Central memory CD8-positive, alpha-beta T cell (primary cell): ENCODE measurements at regions not wholly inside any gene's neighbourhood (a gene's known extent, or its start where the extent isn't known, plus 50 kb on each side); places are given as distances from the start of the nearest gene placed in this dataset.

Source experiments
- ATAC-seq: fragments of 150-1000 bp; cut with Tn5 transposase; replicated peaks from 2 replicates; pipeline ENCODE4 v1.10.0; 2022; ENCODE audit warnings: mild to moderate bottlenecking, moderate FRiP score, moderate number of reproducible peaks; ENCODE audit not compliant: poor library complexity, severe bottlenecking; ENCODE audit errors: extremely low read depth
- DNase-seq, 2 donors: peaks; one replicate each; pipeline ENCODE4 v3.0.0; 2021; ENCODE audit warnings: low spot score in 2 of 2
- H3K27ac Mint-ChIP-seq: one replicate; pipeline ENCODE4 v1.8.0; 2022; ENCODE audit warnings: low read depth, mild to moderate bottlenecking, moderate library complexity, mixed read lengths
- H3K27me3 Mint-ChIP-seq: one replicate; pipeline ENCODE4 v1.8.0; 2022; ENCODE audit warnings: mixed read lengths
- H3K36me3 Mint-ChIP-seq: one replicate; pipeline ENCODE4 v1.8.0; 2022; ENCODE audit warnings: mild to moderate bottlenecking, moderate library complexity, mixed read lengths; ENCODE audit not compliant: insufficient read depth
- H3K4me1 Mint-ChIP-seq: one replicate; pipeline ENCODE4 v1.8.0; 2022; ENCODE audit warnings: mixed read lengths
- H3K4me3 Mint-ChIP-seq: one replicate; pipeline ENCODE4 v1.8.0; 2022; ENCODE audit warnings: mild to moderate bottlenecking, moderate library complexity, mixed read lengths
- H3K9me3 Mint-ChIP-seq: one replicate; pipeline ENCODE4 v1.8.0; 2022; ENCODE audit warnings: mixed read lengths

- Mint-ChIP-seq H3K4me3 (no peak overlapping the region), H3K36me3 (no peaks in the 10 kb centered on the region), H3K4me1 (no peaks in the 10 kb centered on the region), H3K27me3 (peaks cover 71% of the 10 kb centered on the region), H3K9me3 (no peaks in the 10 kb centered on the region), H3K27ac (no peak overlapping the region)
- DNase-seq (no peak), ATAC-seq (no peak)
Observed at GRCh38 chr6:144997996-144998395, 712.9 kb downstream of the UTRN start.

- H3K36me3 Mint-ChIP-seq = no peaks in the 10 kb centered on the region
- no peak overlapping the region for H3K4me3 Mint-ChIP-seq
- H3K27ac Mint-ChIP-seq = no peak overlapping the region
- no peaks in the 10 kb centered on the region for H3K4me1 Mint-ChIP-seq
- peaks cover 67% of the 10 kb centered on the region for H3K27me3 Mint-ChIP-seq
- ATAC-seq (no peak), DNase-seq (no peak)
- H3K9me3 Mint-ChIP-seq = no peaks in the 10 kb centered on the region
Observed at GRCh38 chr6:144999127-144999526, 714.0 kb downstream of the UTRN start.

GRCh38 chr6:145003145-145003544, 718.0 kb downstream of the UTRN start:
- Mint-ChIP-seq H3K4me3 (no peak overlapping the region), H3K27me3 (peaks cover 62% of the 10 kb centered on the region), H3K9me3 (no peaks in the 10 kb centered on the region), H3K36me3 (no peaks in the 10 kb centered on the region), H3K4me1 (no peaks in the 10 kb centered on the region), H3K27ac (no peak overlapping the region)
- DNase-seq (no peak), ATAC-seq (no peak)

- H3K27me3 Mint-ChIP-seq = peaks cover 53% of the 10 kb centered on the region
- H3K4me1 Mint-ChIP-seq = no peaks in the 10 kb centered on the region
- H3K9me3 Mint-ChIP-seq = no peaks in the 10 kb centered on the region
- no peak overlapping the region for H3K4me3 Mint-ChIP-seq
- ATAC-seq (no peak), DNase-seq (no peak)
- no peaks in the 10 kb centered on the region for H3K36me3 Mint-ChIP-seq
- no peak overlapping the region for H3K27ac Mint-ChIP-seq
Observed at GRCh38 chr6:145006914-145007313, 721.8 kb downstream of the UTRN start.

- Mint-ChIP-seq H3K4me1 (no peaks in the 10 kb centered on the region), H3K9me3 (no peaks in the 10 kb centered on the region), H3K4me3 (no peak overlapping the region), H3K36me3 (peaks cover 3% of the 10 kb centered on the region), H3K27me3 (peaks cover 52% of the 10 kb centered on the region), H3K27ac (no peak overlapping the region)
- ATAC-seq (no peak), DNase-seq (no peak)
Observed at GRCh38 chr6:145008715-145009114, 723.6 kb downstream of the UTRN start.

GRCh38 chr6:145009711-145010110, 724.6 kb downstream of the UTRN start:
- Mint-ChIP-seq H3K4me1 (no peaks in the 10 kb centered on the region), H3K27ac (no peak overlapping the region), H3K36me3 (peaks cover 3% of the 10 kb centered on the region), H3K9me3 (no peaks in the 10 kb centered on the region), H3K4me3 (no peak overlapping the region), H3K27me3 (peaks cover 46% of the 10 kb centered on the region)
- DNase-seq = no peak
- ATAC-seq = no peak

- Mint-ChIP-seq H3K36me3 (peaks cover 3% of the 10 kb centered on the region), H3K27ac (peak overlapping the region; percentile 15), H3K9me3 (no peaks in the 10 kb centered on the region), H3K27me3 (peaks cover 27% of the 10 kb centered on the region), H3K4me1 (no peaks in the 10 kb centered on the region), H3K4me3 (no peak overlapping the region)
- ATAC-seq = peak; percentile 40
- DNase-seq = no peak
Observed at GRCh38 chr6:145012039-145012662, 723.2 kb downstream of the EPM2A start.

GRCh38 chr6:145015739-145016558, 719.4 kb downstream of the EPM2A start:
- no peak overlapping the region for H3K4me3 Mint-ChIP-seq

GRCh38 chr6:145017051-145017450, 718.3 kb downstream of the EPM2A start:
- no peaks in the 10 kb centered on the region for H3K9me3 Mint-ChIP-seq
- no peak overlapping the region for H3K27ac Mint-ChIP-seq
- H3K27me3 Mint-ChIP-seq = peaks cover 23% of the 10 kb centered on the region
- ATAC-seq (no peak), DNase-seq (no peak)
- no peaks in the 10 kb centered on the region for H3K4me1 Mint-ChIP-seq
- H3K4me3 Mint-ChIP-seq = no peak overlapping the region
- H3K36me3 Mint-ChIP-seq = peaks cover 3% of the 10 kb centered on the region

More at GRCh38 chr6:145015739-145016558, 719.4 kb downstream of the EPM2A start:
- DNase-seq (no peak), ATAC-seq (no peak)
- Mint-ChIP-seq H3K4me1 (no peaks in the 10 kb centered on the region), H3K27me3 (peaks cover 19% of the 10 kb centered on the region), H3K9me3 (no peaks in the 10 kb centered on the region), H3K36me3 (peaks cover 3% of the 10 kb centered on the region), H3K27ac (no peak overlapping the region)

GRCh38 chr6:145017516-145017915, 717.8 kb downstream of the EPM2A start:
- ATAC-seq (no peak), DNase-seq (no peak)
- Mint-ChIP-seq H3K36me3 (peaks cover under 1% of the 10 kb centered on the region), H3K4me3 (no peak overlapping the region), H3K27me3 (peaks cover 27% of the 10 kb centered on the region), H3K9me3 (no peaks in the 10 kb centered on the region), H3K27ac (no peak overlapping the region), H3K4me1 (no peaks in the 10 kb centered on the region)

- no peak for DNase-seq
- H3K9me3 Mint-ChIP-seq = no peaks in the 10 kb centered on the region
- no peak overlapping the region for H3K27ac Mint-ChIP-seq
- H3K4me3 Mint-ChIP-seq = no peak overlapping the region
- no peak for ATAC-seq
- no peaks in the 10 kb centered on the region for H3K4me1 Mint-ChIP-seq
- H3K27me3 Mint-ChIP-seq = peaks cover 32% of the 10 kb centered on the region
- H3K36me3 Mint-ChIP-seq = no peaks in the 10 kb centered on the region
Observed at GRCh38 chr6:145018027-145018426, 717.3 kb downstream of the EPM2A start.

- H3K4me1 Mint-ChIP-seq = no peaks in the 10 kb centered on the region
- H3K27me3 Mint-ChIP-seq = peaks cover 36% of the 10 kb centered on the region
- DNase-seq (no peak), ATAC-seq (no peak)
- no peak overlapping the region for H3K27ac Mint-ChIP-seq
- no peak overlapping the region for H3K4me3 Mint-ChIP-seq
- no peaks in the 10 kb centered on the region for H3K9me3 Mint-ChIP-seq
- H3K36me3 Mint-ChIP-seq = no peaks in the 10 kb centered on the region
Observed at GRCh38 chr6:145020114-145020513, 715.2 kb downstream of the EPM2A start.

- DNase-seq = no peak
- no peaks in the 10 kb centered on the region for H3K9me3 Mint-ChIP-seq
Observed at GRCh38 chr6:145020543-145020942, 714.8 kb downstream of the EPM2A start.

More at GRCh38 chr6:145020543-145020942, 714.8 kb downstream of the EPM2A start:
- Mint-ChIP-seq H3K4me3 (no peak overlapping the region), H3K27me3 (peaks cover 36% of the 10 kb centered on the region), H3K36me3 (no peaks in the 10 kb centered on the region), H3K4me1 (no peaks in the 10 kb centered on the region), H3K27ac (no peak overlapping the region)
- ATAC-seq = no peak
